GM12878 (cell line): ENCODE measurements at regions not wholly inside any gene's neighbourhood (a gene's known extent, or its start where the extent isn't known, plus 50 kb on each side); places are given as distances from the start of the nearest gene placed in this dataset.

Source experiments
- CBX5 ChIP-seq: sonication (generic); IDR thresholded peaks from 2 replicates; pipeline ENCODE4 v1.6.1; 2016; ENCODE audit warnings: low read depth, moderate library complexity, mild to moderate bottlenecking, inconsistent platforms
- CHD2 ChIP-seq: IDR thresholded peaks from 2 replicates; pipeline ENCODE4 v1.6.1; 2011; ENCODE audit warnings: low read depth, low read length, improper control_type of control experiment, borderline replicate concordance
- CTCF ChIP-seq, 3 experiments: IDR thresholded peaks in 2 of 3; conservative IDR thresholded peaks in 1 of 3; 2 replicates each; pipeline ENCODE4 v1.5.1; 2011; ENCODE audit warnings: low read depth in 3 of 3, low read length in 3 of 3, mild to moderate bottlenecking in 3 of 3, control low read depth in 2 of 3, moderate library complexity in 2 of 3, inconsistent platforms in 1 of 3, mixed read lengths in 1 of 3; ENCODE audit not compliant: control insufficient read depth in 2 of 3, insufficient read depth in 1 of 3; ENCODE audit errors: extremely low read depth in 1 of 3
- SUPT20H ChIP-seq: IDR thresholded peaks from 2 replicates; pipeline ENCODE4 v1.6.1; 2011; ENCODE audit warnings: low read depth, mild to moderate bottlenecking, low read length, moderate library complexity, borderline replicate concordance; ENCODE audit not compliant: control insufficient read depth
- TAF1 ChIP-seq: IDR thresholded peaks from 2 replicates; pipeline ENCODE4 v1.6.1; 2011; ENCODE audit warnings: mild to moderate bottlenecking, low read depth, low read length, borderline replicate concordance
- TARDBP ChIP-seq: IDR thresholded peaks from 2 replicates; pipeline ENCODE4 v1.6.1; 2016; ENCODE audit warnings: borderline replicate concordance

- TF ChIP-seq SUPT20H (no peak), CTCF (IDR thresholded peaks at IDR 0.05 in 2 of 3, conservative IDR thresholded peaks at IDR 0.05 in 1 of 3; ENCODE audit: control insufficient read depth in 2 of 3, extremely low read depth in 1 of 3, insufficient read depth in 1 of 3, low read depth in 3 of 3, low read length in 3 of 3) (no peak), TAF1 (no peak), CHD2 (no peak), CBX5 (no peak), TARDBP (no peak)
Measured at GRCh38 chr2:173750831-173751230, 214.3 kb downstream of the SP3 start.
